Neural progenitor cell (in vitro differentiated cells): ENCODE measurements at regions not wholly inside any gene's neighbourhood (a gene's known extent, or its start where the extent isn't known, plus 50 kb on each side); places are given as distances from the start of the nearest gene placed in this dataset.

Experiments
- DNase-seq: peaks from one replicate; pipeline ENCODE4 v3.0.0-alpha.2; 2016; ENCODE audit warnings: low spot score
- H2AFZ ChIP-seq: fragments of 200-600 bp; sonication (generic); replicated peaks from 2 replicates; pipeline ENCODE4 v1.6.1; 2016; ENCODE audit warnings: antibody characterized with exemption
- H3F3A ChIP-seq: fragments of 200-600 bp; sonication (generic); 2 replicates; pipeline ENCODE4 v1.6.1; 2016; ENCODE audit warnings: antibody characterized with exemption, low read depth
- H3K27ac ChIP-seq: fragments of 200-600 bp; sonication (generic); 2 replicates; pipeline ENCODE4 v1.5.1; 2016; ENCODE audit warnings: mild to moderate bottlenecking
- H3K27me3 ChIP-seq: fragments of 200-600 bp; sonication (generic); 2 replicates; pipeline ENCODE4 v1.6.1; 2016; ENCODE audit warnings: mild to moderate bottlenecking, moderate library complexity
- H3K36me3 ChIP-seq: fragments of 200-600 bp; sonication (generic); 2 replicates; pipeline ENCODE4 v1.5.1; 2016
- H3K4me1 ChIP-seq: fragments of 200-600 bp; sonication (generic); 2 replicates; pipeline ENCODE4 v1.6.1; 2016; ENCODE audit warnings: mixed run types
- H3K4me2 ChIP-seq: fragments of 200-600 bp; sonication (generic); 2 replicates; pipeline ENCODE4 v1.6.1; 2016
- H3K4me3 ChIP-seq: fragments of 200-600 bp; sonication (generic); 2 replicates; pipeline ENCODE4 v1.5.1; 2016
- H3K79me2 ChIP-seq: fragments of 200-600 bp; sonication (generic); 2 replicates; pipeline ENCODE4 v1.6.1; 2016; ENCODE audit warnings: low read depth
- H3K9ac ChIP-seq: fragments of 200-600 bp; sonication (generic); 2 replicates; pipeline ENCODE4 v1.6.1; 2016
- H3K9me3 ChIP-seq: fragments of 200-600 bp; sonication (generic); 2 replicates; pipeline ENCODE4 v1.5.1; 2016; ENCODE audit warnings: low read depth
- H4K20me1 ChIP-seq: fragments of 200-600 bp; sonication (generic); 2 replicates; pipeline ENCODE4 v1.6.1; 2016; ENCODE audit warnings: low read depth
- H3K27ac Mint-ChIP-seq: 3 replicates; pipeline ENCODE4 v1.8.0; 2021; ENCODE audit warnings: mixed read lengths
- H3K27me3 Mint-ChIP-seq: 2 replicates; pipeline ENCODE4 v1.8.0; 2022; ENCODE audit warnings: low read depth, mild to moderate bottlenecking, inconsistent platforms, moderate library complexity, mixed read lengths; ENCODE audit not compliant: insufficient read depth
- H3K36me3 Mint-ChIP-seq: 3 replicates; pipeline ENCODE4 v1.8.0; 2021; ENCODE audit warnings: mixed read lengths
- H3K4me1 Mint-ChIP-seq: 3 replicates; pipeline ENCODE4 v1.8.0; 2021; ENCODE audit warnings: mixed read lengths
- H3K4me3 Mint-ChIP-seq: 3 replicates; pipeline ENCODE4 v1.8.0; 2021; ENCODE audit warnings: mild to moderate bottlenecking, moderate library complexity, mixed read lengths
- H3K9me3 Mint-ChIP-seq: 3 replicates; pipeline ENCODE4 v1.8.0; 2020; ENCODE audit warnings: mixed read lengths
- EZH2 ChIP-seq: fragments of 200-600 bp; sonication (generic); IDR thresholded peaks from 2 replicates; pipeline ENCODE4 v1.6.1; 2017; ENCODE audit warnings: antibody characterized with exemption, mild to moderate bottlenecking, moderate library complexity
- EZH2phosphoT487 ChIP-seq: fragments of 200-600 bp; sonication (generic); IDR thresholded peaks from 2 replicates; pipeline ENCODE4 v1.6.1; 2017; ENCODE audit warnings: antibody characterized with exemption
- TF ChIP-seq, protein P1 (sequence below): fragments of 200-600 bp; sonication (generic); IDR thresholded peaks from 2 replicates; pipeline ENCODE4 v1.5.1; 2017; ENCODE audit warnings: antibody characterized with exemption, mild to moderate bottlenecking

DNA sequence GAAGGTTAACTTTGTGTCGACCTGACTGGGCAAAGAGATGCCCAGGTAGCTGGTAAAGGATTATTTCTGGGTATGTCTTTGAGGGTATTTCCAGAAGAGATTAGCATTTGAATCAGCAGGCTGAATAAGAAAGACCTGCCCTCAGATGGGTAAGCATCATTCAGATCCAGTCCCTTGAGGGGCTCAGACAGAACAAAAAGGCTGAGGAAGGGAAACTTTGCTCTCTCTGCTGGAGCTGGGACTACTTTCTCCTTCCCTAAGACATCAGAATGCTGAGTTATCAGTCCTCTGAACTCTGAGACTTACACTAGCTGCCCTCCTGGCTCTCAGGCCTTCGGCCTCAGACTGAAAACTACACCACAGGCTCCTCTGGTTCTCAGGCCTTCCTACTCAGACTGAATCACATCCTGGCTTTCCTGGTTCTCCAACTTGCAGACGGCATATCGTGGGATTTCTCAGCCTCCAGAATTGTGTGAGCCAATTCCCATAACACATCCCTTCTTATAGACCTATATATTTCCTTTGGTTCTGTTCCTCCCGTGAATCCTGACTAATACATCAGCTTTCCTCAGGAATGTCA, 982.9 kb downstream of the TUSC7 start:
- peaks cover 25% of the 10 kb centered on the region for H3F3A ChIP-seq

DNA sequence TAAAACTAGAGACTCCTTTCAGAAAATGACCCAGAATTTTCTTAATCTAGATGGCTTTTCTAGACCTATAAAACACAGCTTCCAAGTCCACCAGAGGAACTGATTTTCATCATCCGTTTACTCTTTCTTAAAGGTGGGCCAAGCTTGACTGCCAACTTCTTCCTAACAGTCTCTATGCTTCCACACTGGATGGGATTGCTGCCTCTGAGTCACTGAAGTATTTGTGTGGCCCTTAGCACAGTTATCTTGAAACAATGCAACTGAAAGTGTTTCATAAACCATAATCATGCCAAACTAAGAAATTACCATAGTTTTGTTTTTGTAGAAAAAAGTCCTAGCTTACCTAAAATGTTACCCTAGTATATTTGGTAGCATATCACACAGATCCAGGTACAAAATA, 985.7 kb downstream of the TUSC7 start:
- Histone ChIP-seq H3K27ac (no peak overlapping the region), H3F3A (peaks cover 25% of the 10 kb centered on the region), H3K9me3 (no peaks in the 10 kb centered on the region), H3K36me3 (no peaks in the 10 kb centered on the region), H3K4me2 (no peak overlapping the region), H3K79me2 (no peaks in the 10 kb centered on the region), H3K27me3 (no peaks in the 10 kb centered on the region), H3K9ac (no peak overlapping the region), H4K20me1 (no peaks in the 10 kb centered on the region), H2AFZ (no peak overlapping the region), H3K4me3 (no peak overlapping the region), H3K4me1 (peaks cover 47% of the 10 kb centered on the region)
- no peak overlapping the region for H3K27ac Mint-ChIP-seq
- H3K9me3 Mint-ChIP-seq, result no peaks in the 10 kb centered on the region
- no peak for DNase-seq
- no peak for TF ChIP-seq EZH2phosphoT487
- TF ChIP-seq, protein P1, sequence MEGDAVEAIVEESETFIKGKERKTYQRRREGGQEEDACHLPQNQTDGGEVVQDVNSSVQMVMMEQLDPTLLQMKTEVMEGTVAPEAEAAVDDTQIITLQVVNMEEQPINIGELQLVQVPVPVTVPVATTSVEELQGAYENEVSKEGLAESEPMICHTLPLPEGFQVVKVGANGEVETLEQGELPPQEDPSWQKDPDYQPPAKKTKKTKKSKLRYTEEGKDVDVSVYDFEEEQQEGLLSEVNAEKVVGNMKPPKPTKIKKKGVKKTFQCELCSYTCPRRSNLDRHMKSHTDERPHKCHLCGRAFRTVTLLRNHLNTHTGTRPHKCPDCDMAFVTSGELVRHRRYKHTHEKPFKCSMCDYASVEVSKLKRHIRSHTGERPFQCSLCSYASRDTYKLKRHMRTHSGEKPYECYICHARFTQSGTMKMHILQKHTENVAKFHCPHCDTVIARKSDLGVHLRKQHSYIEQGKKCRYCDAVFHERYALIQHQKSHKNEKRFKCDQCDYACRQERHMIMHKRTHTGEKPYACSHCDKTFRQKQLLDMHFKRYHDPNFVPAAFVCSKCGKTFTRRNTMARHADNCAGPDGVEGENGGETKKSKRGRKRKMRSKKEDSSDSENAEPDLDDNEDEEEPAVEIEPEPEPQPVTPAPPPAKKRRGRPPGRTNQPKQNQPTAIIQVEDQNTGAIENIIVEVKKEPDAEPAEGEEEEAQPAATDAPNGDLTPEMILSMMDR, result no peak
- TF ChIP-seq EZH2, result no peak
- no peaks in the 10 kb centered on the region for H3K27me3 Mint-ChIP-seq
- H3K4me3 Mint-ChIP-seq, result no peak overlapping the region
- peaks cover 19% of the 10 kb centered on the region for H3K4me1 Mint-ChIP-seq
- no peaks in the 10 kb centered on the region for H3K36me3 Mint-ChIP-seq

More for the DNA sequence above, 982.9 kb downstream of the TUSC7 start:
- no peaks in the 10 kb centered on the region for H3K36me3 ChIP-seq
- TF ChIP-seq EZH2 (no peak), EZH2phosphoT487 (no peak)
- TF ChIP-seq, protein P1, result no peak
- peak overlapping the region; percentile 77 for H3K27ac ChIP-seq
- Mint-ChIP-seq H3K9me3 (no peaks in the 10 kb centered on the region), H3K4me1 (peaks cover 15% of the 10 kb centered on the region), H3K36me3 (no peaks in the 10 kb centered on the region), H3K27ac (no peak overlapping the region), H3K4me3 (no peak overlapping the region), H3K27me3 (no peaks in the 10 kb centered on the region)
- H3K4me2 ChIP-seq, result no peak overlapping the region
- H4K20me1 ChIP-seq, result no peaks in the 10 kb centered on the region
- no peak overlapping the region for H3K9ac ChIP-seq
- H3K4me3 ChIP-seq, result no peak overlapping the region
- H3K27me3 ChIP-seq, result no peaks in the 10 kb centered on the region
- DNase-seq, result no peak
- peak overlapping the region; percentile 55 for H2AFZ ChIP-seq
- H3K79me2 ChIP-seq, result no peaks in the 10 kb centered on the region
- H3K9me3 ChIP-seq, result no peaks in the 10 kb centered on the region
- peaks cover 47% of the 10 kb centered on the region for H3K4me1 ChIP-seq

DNA sequence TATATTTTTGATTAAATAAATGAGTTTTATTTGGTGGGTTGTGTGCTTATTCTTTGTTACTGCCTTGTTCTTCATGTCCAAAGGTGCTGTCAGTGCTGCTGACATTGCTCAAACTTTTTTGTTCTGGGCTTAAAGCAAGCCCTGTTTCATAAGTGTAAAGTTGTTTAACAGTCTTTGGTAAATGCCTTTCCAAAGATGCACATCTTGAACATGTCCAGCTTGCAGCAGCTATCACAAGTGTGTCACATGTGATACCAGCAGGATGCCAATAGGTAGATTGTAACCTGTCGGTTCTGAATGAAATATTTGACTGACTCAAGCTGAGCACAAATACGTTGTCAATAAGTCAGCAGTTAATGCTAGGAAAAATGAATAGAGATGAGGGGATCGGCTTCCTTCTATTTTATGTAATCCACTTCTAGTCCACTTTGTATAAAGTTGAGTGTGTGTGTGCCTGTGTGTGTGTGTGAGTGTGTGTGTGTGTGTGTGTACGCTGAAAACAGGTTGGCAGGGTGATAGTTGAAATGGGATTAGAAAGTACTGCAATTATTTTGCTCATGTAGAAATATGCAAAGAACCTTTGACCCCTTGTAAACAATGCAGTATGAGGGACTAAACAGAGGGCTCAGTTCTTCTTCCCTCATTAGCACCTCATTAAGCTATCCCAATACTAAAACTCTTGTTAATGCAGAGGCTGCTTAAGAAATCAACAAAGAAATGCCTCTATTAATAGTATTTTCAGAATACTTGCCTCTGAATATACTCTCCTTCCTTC, 986.5 kb downstream of the TUSC7 start:
- Mint-ChIP-seq H3K4me1 (peaks cover 26% of the 10 kb centered on the region), H3K27ac (no peak overlapping the region), H3K4me3 (no peak overlapping the region), H3K9me3 (no peaks in the 10 kb centered on the region), H3K27me3 (no peaks in the 10 kb centered on the region), H3K36me3 (no peaks in the 10 kb centered on the region)
- Histone ChIP-seq H3K4me2 (peak overlapping the region; percentile 64), H3K27me3 (no peaks in the 10 kb centered on the region), H3K9ac (no peak overlapping the region), H3K27ac (peak overlapping the region; percentile 83), H3K4me3 (peak overlapping the region; percentile 26), H3K79me2 (no peaks in the 10 kb centered on the region), H4K20me1 (no peaks in the 10 kb centered on the region), H3F3A (peaks cover 25% of the 10 kb centered on the region), H3K4me1 (peaks cover 47% of the 10 kb centered on the region), H2AFZ (no peak overlapping the region), H3K9me3 (no peaks in the 10 kb centered on the region), H3K36me3 (no peaks in the 10 kb centered on the region)
- TF ChIP-seq, protein P1, result no peak
- TF ChIP-seq EZH2 (no peak), EZH2phosphoT487 (no peak)
- DNase-seq, result no peak
